Keratinocyte (primary cell): ENCODE measurements at regions not wholly inside any gene's neighbourhood (a gene's known extent, or its start where the extent isn't known, plus 50 kb on each side); places are given as distances from the start of the nearest gene placed in this dataset.

Source experiments
- DNase-seq: peaks from one replicate; pipeline ENCODE4 v3.0.0-alpha.2; 2011; ENCODE audit warnings: low read depth, missing footprints, low spot score
- FAIRE-seq: peaks from 2 replicates; lab custom pipeline; 2011; peaks lifted over from hg19 to GRCh38; lab: Jason Lieb, UNC
- H2AFZ ChIP-seq: 2 replicates; pipeline ENCODE4 v1.6.0; 2012; ENCODE audit warnings: low read length, control low read depth, inconsistent platforms; ENCODE audit not compliant: control insufficient read depth
- H3K27ac ChIP-seq: 2 replicates; pipeline ENCODE4 v1.5.1; 2011; ENCODE audit warnings: low read length; ENCODE audit not compliant: control insufficient read depth, insufficient read depth
- H3K27me3 ChIP-seq: 3 replicates; pipeline ENCODE4 v1.6.0; 2011; ENCODE audit warnings: low read length; ENCODE audit not compliant: control insufficient read depth, insufficient read depth; ENCODE audit errors: extremely low read depth
- H3K36me3 ChIP-seq, 2 experiments: 2 replicates in 1 of 2; 3 replicates in 1 of 2; pipeline ENCODE4 v1.5.1; 2011; ENCODE audit warnings: low read length in 2 of 2, mild to moderate bottlenecking in 1 of 2; ENCODE audit not compliant: control insufficient read depth in 2 of 2, insufficient read depth in 2 of 2; ENCODE audit errors: extremely low read depth in 1 of 2
- H3K4me1 ChIP-seq: 3 replicates; pipeline ENCODE4 v1.5.1; 2011; ENCODE audit warnings: low read length; ENCODE audit not compliant: control insufficient read depth, insufficient read depth; ENCODE audit errors: extremely low read depth
- H3K4me2 ChIP-seq: 3 replicates; pipeline ENCODE4 v1.6.0; 2011; ENCODE audit warnings: low read depth, low read length; ENCODE audit not compliant: control insufficient read depth, insufficient read depth; ENCODE audit errors: extremely low read depth
- H3K4me3 ChIP-seq, 3 experiments: fragments of 200-600 bp in 1 of 3; sonication (generic) in 1 of 3; 2 replicates in 2 of 3; 3 replicates in 1 of 3; pipeline ENCODE4 v1.5.1; 2011 to 2016; ENCODE audit warnings: low read length in 3 of 3, mild to moderate bottlenecking in 3 of 3, control low read depth in 2 of 3, inconsistent platforms in 1 of 3, low read depth in 1 of 3, mixed read lengths in 1 of 3, mixed run types in 1 of 3, moderate library complexity in 1 of 3; ENCODE audit not compliant: control insufficient read depth in 2 of 3, insufficient read depth in 2 of 3; ENCODE audit errors: extremely low read depth in 1 of 3
- H3K79me2 ChIP-seq: 2 replicates; pipeline ENCODE4 v1.6.0; 2012; ENCODE audit warnings: low read length; ENCODE audit not compliant: control insufficient read depth, insufficient read depth
- H3K9ac ChIP-seq: 3 replicates; pipeline ENCODE4 v1.6.0; 2011; ENCODE audit warnings: low read length; ENCODE audit not compliant: control insufficient read depth, insufficient read depth; ENCODE audit errors: extremely low read depth
- H3K9me1 ChIP-seq: 3 replicates; pipeline ENCODE4 v1.6.0; 2011; ENCODE audit warnings: low read length; ENCODE audit not compliant: control insufficient read depth, insufficient read depth; ENCODE audit errors: extremely low read depth
- H3K9me3 ChIP-seq: 2 replicates; pipeline ENCODE4 v1.5.1; 2012; ENCODE audit warnings: low read depth, low read length; ENCODE audit not compliant: control insufficient read depth
- H4K20me1 ChIP-seq: 3 replicates; pipeline ENCODE4 v1.6.0; 2011; ENCODE audit warnings: low read length; ENCODE audit not compliant: control insufficient read depth, insufficient read depth; ENCODE audit errors: extremely low read depth
- EZH2 ChIP-seq: IDR thresholded peaks from one replicate; pipeline ENCODE4 v1.6.1; 2012; ENCODE audit warnings: inconsistent platforms, mild to moderate bottlenecking, low read length, moderate library complexity
- dilution Hi-C: fragments of 300-500 bp; cut with MboI; formaldehyde crosslinking; loops from one replicate; pipeline ENCODE4 v1.7.0; 2020; ENCODE audit warnings: low sequenced_read_pairs; ENCODE audit not compliant: extremely low pct_ligation_motif_present
- TF ChIP-seq, protein P1 (sequence below), 3 experiments: IDR thresholded peaks in 1 of 3; conservative IDR thresholded peaks in 1 of 3; optimal IDR thresholded peaks in 1 of 3; 2 replicates in 2 of 3; 3 replicates in 1 of 3; pipeline versions ENCODE3 to v1.5.1; 2011; ENCODE audit warnings: low read length in 3 of 3, mild to moderate bottlenecking in 3 of 3, moderate library complexity in 2 of 3, control low read depth in 1 of 3, inconsistent platforms in 1 of 3; ENCODE audit not compliant: insufficient read depth in 2 of 3; ENCODE audit errors: extremely low read depth in 1 of 3

GRCh38 chr10:58894929-58895328 lies 281.5 kb upstream of the PHYHIPL start:
- Histone ChIP-seq H3K9ac (no peak overlapping the region), H4K20me1 (no peaks in the 10 kb centered on the region), H2AFZ (no peak overlapping the region), H3K9me3 (no peaks in the 10 kb centered on the region), H3K79me2 (no peaks in the 10 kb centered on the region), H3K4me3 (no peak overlapping the region), H3K27me3 (no peaks in the 10 kb centered on the region), H3K36me3 (no peaks in the 10 kb centered on the region), H3K9me1 (no peaks in the 10 kb centered on the region), H3K4me1 (no peaks in the 10 kb centered on the region), H3K4me2 (no peak overlapping the region), H3K27ac (no peak overlapping the region)
- FAIRE-seq (no peak), DNase-seq (no peak)
- TF ChIP-seq, protein P1, sequence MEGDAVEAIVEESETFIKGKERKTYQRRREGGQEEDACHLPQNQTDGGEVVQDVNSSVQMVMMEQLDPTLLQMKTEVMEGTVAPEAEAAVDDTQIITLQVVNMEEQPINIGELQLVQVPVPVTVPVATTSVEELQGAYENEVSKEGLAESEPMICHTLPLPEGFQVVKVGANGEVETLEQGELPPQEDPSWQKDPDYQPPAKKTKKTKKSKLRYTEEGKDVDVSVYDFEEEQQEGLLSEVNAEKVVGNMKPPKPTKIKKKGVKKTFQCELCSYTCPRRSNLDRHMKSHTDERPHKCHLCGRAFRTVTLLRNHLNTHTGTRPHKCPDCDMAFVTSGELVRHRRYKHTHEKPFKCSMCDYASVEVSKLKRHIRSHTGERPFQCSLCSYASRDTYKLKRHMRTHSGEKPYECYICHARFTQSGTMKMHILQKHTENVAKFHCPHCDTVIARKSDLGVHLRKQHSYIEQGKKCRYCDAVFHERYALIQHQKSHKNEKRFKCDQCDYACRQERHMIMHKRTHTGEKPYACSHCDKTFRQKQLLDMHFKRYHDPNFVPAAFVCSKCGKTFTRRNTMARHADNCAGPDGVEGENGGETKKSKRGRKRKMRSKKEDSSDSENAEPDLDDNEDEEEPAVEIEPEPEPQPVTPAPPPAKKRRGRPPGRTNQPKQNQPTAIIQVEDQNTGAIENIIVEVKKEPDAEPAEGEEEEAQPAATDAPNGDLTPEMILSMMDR (optimal IDR thresholded peaks at IDR 0.05 in 1 of 3, IDR thresholded peaks at IDR 0.05 in 1 of 3, conservative IDR thresholded peaks at IDR 0.05 in 1 of 3; ENCODE audit: extremely low read depth in 1 of 3, insufficient read depth in 2 of 3, low read length in 3 of 3) = no peak
- TF ChIP-seq EZH2 = no peak
- dilution Hi-C loops = no loop called here

DNA sequence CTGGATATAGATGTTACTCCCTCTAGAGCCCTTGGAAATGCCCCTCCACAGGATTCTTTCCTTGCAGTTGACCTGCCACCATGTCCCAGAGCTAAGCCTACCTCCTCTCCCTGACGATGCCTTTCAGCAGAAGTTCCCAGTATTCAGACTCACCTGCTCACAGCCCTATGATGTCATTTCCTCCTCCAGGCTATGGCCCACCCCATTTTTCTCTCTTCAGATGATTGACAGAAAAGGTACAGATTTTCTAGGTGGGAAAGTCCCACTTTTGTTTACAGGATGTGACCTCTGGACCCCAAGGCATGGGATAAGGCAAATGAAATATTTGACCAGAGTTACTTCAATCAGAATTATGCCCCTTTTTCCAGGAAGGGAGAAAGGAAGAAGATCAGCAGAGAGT lies 280.2 kb upstream of the PHYHIPL start:
- DNase-seq = no peak
- no peak for TF ChIP-seq EZH2
- TF ChIP-seq, protein P1 (optimal IDR thresholded peaks at IDR 0.05 in 1 of 3, IDR thresholded peaks at IDR 0.05 in 1 of 3, conservative IDR thresholded peaks at IDR 0.05 in 1 of 3; ENCODE audit: extremely low read depth in 1 of 3, insufficient read depth in 2 of 3, low read length in 3 of 3) = no peak
- FAIRE-seq = no peak

More for the DNA sequence above, 280.2 kb upstream of the PHYHIPL start:
- Histone ChIP-seq H2AFZ (no peak overlapping the region), H3K9ac (no peak overlapping the region), H3K4me2 (no peak overlapping the region), H3K27me3 (no peaks in the 10 kb centered on the region), H3K9me3 (no peaks in the 10 kb centered on the region), H3K4me3 (no peak overlapping the region), H3K9me1 (no peaks in the 10 kb centered on the region), H3K4me1 (no peaks in the 10 kb centered on the region), H3K27ac (no peak overlapping the region), H3K36me3 (no peaks in the 10 kb centered on the region), H4K20me1 (no peaks in the 10 kb centered on the region), H3K79me2 (no peaks in the 10 kb centered on the region)
- dilution Hi-C loops = no loop called here
